Fibroblast of pulmonary artery (primary cell): ENCODE measurements at regions not wholly inside any gene's neighbourhood (a gene's known extent, or its start where the extent isn't known, plus 50 kb on each side); places are given as distances from the start of the nearest gene placed in this dataset.
A peak's percentile ranks its signal among the peaks of the same experiment; 100 is the strongest.

Source experiments
- DNase-seq: peaks from one replicate; pipeline ENCODE4 v3.0.0-alpha.2; 2010; ENCODE audit warnings: low read depth
- H3K4me3 ChIP-seq: replicated peaks from 2 replicates; pipeline ENCODE4 v1.5.1; 2011; ENCODE audit warnings: low read depth, mild to moderate bottlenecking, control low read depth, low read length, moderate library complexity
- CTCF ChIP-seq: IDR thresholded peaks from 2 replicates; pipeline ENCODE4 v1.5.1; 2011; ENCODE audit warnings: mild to moderate bottlenecking, control low read depth, low read length, inconsistent platforms; ENCODE audit errors: missing control alignments

GRCh38 chr16:50970281-50970680 is 180.8 kb downstream of the SALL1 start:
- DNase-seq, result no peak
- H3K4me3 ChIP-seq, result no peak overlapping the region
- TF ChIP-seq CTCF, result no peak

GRCh38 chr16:50967827-50968612 is 183.1 kb downstream of the SALL1 start:
- DNase-seq, result no peak
- no peak for TF ChIP-seq CTCF
- no peak overlapping the region for H3K4me3 ChIP-seq

- no peak for TF ChIP-seq CTCF
- H3K4me3 ChIP-seq, result no peak overlapping the region
- no peak for DNase-seq
Measured at GRCh38 chr16:50964491-50964890, 186.6 kb downstream of the SALL1 start.

GRCh38 chr16:50961952-50962351 is 189.1 kb downstream of the SALL1 start:
- DNase-seq, result no peak
- no peak overlapping the region for H3K4me3 ChIP-seq
- no peak for TF ChIP-seq CTCF

GRCh38 chr16:50960517-50961202 is 190.4 kb downstream of the SALL1 start:
- TF ChIP-seq CTCF, result no peak
- no peak overlapping the region for H3K4me3 ChIP-seq
- DNase-seq, result peak; percentile 0

- DNase-seq, result no peak
- TF ChIP-seq CTCF, result no peak
- no peak overlapping the region for H3K4me3 ChIP-seq
Measured at GRCh38 chr16:50957056-50957455, 194.0 kb downstream of the SALL1 start.

- TF ChIP-seq CTCF, result no peak
- no peak overlapping the region for H3K4me3 ChIP-seq
- DNase-seq, result no peak
Measured at GRCh38 chr16:50956637-50957036, 194.4 kb downstream of the SALL1 start.
